ENCODE measurements at regions not wholly inside any gene's neighbourhood (a gene's known extent, or its start where the extent isn't known, plus 50 kb on each side); places are given as distances from the start of the nearest gene placed in this dataset.

DNA sequence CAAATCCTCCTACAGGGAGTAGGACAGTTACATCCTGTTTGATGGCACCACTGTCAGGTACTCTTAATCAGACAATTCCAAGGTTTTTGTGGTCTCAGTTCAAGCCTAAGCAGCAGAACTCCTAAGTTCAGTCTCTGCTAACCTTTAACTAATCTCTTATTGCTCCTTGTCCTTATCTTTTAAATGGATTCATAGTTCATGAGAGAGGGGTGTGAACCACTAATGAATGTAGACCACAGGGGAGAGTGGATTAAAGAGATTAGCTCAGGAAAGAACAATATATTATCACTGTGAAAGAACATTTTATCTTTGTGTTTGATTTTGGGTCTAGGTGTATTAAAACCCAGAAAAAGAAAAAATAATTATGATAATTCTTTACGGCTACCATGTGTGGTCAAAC lies 168.9 kb downstream of the DCK start:
- TF ChIP-seq, protein P1, sequence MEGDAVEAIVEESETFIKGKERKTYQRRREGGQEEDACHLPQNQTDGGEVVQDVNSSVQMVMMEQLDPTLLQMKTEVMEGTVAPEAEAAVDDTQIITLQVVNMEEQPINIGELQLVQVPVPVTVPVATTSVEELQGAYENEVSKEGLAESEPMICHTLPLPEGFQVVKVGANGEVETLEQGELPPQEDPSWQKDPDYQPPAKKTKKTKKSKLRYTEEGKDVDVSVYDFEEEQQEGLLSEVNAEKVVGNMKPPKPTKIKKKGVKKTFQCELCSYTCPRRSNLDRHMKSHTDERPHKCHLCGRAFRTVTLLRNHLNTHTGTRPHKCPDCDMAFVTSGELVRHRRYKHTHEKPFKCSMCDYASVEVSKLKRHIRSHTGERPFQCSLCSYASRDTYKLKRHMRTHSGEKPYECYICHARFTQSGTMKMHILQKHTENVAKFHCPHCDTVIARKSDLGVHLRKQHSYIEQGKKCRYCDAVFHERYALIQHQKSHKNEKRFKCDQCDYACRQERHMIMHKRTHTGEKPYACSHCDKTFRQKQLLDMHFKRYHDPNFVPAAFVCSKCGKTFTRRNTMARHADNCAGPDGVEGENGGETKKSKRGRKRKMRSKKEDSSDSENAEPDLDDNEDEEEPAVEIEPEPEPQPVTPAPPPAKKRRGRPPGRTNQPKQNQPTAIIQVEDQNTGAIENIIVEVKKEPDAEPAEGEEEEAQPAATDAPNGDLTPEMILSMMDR (conservative IDR thresholded peaks at IDR 0.05 in 1 of 2, IDR thresholded peaks at IDR 0.05 in 1 of 2; ENCODE audit: low read depth in 1 of 2, low read length in 2 of 2): no peak
- TF ChIP-seq EZH2 (IDR thresholded peaks at IDR 0.05; ENCODE audit: low read length, missing control alignments): no peak
